ENCODE measurements at regions not wholly inside any gene's neighbourhood (a gene's known extent, or its start where the extent isn't known, plus 50 kb on each side); places are given as distances from the start of the nearest gene placed in this dataset.

DNA sequence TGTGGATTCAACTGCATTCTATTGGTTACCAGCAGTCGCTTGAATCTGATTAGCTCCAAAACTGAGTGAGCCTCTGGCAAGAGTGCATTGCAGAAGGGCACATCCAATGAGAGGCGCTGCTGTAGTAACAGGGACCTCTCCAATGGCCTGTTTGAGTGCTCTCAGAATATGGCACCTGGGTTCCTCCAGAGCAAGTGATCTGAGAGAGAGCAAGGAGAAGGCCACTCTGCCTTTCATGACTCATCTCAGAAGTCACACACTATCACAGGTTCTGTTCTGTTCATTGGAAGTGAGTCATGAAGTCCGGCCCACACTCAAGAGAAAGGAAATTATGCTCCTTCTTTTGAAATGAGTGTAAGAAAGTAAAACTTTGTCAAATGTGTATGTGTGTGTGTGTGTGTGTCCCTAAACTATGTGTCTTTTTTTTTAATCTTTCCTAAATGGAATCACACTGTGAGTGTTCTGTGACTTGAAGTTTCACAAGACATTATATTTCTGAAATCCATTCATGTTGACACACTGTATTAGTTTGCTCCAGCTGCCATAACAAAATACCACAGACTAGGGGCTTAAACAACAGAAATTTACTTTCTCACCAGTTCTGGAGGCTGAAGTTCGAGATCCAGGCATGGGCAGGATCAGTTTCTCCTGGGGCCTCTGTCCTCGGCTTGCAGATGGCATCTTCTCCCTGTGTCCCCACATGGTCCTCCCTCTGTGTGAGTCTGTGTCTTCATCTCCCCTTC is 138.3 kb upstream of the CDYL start:
- TF ChIP-seq, protein P1, sequence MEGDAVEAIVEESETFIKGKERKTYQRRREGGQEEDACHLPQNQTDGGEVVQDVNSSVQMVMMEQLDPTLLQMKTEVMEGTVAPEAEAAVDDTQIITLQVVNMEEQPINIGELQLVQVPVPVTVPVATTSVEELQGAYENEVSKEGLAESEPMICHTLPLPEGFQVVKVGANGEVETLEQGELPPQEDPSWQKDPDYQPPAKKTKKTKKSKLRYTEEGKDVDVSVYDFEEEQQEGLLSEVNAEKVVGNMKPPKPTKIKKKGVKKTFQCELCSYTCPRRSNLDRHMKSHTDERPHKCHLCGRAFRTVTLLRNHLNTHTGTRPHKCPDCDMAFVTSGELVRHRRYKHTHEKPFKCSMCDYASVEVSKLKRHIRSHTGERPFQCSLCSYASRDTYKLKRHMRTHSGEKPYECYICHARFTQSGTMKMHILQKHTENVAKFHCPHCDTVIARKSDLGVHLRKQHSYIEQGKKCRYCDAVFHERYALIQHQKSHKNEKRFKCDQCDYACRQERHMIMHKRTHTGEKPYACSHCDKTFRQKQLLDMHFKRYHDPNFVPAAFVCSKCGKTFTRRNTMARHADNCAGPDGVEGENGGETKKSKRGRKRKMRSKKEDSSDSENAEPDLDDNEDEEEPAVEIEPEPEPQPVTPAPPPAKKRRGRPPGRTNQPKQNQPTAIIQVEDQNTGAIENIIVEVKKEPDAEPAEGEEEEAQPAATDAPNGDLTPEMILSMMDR (conservative IDR thresholded peaks at IDR 0.05 in 1 of 2, IDR thresholded peaks at IDR 0.05 in 1 of 2; ENCODE audit: extremely low read depth in 1 of 2, insufficient read depth in 1 of 2, low read depth in 1 of 2, low read length in 2 of 2) = no peak
- no peak for TF ChIP-seq EZH2 (IDR thresholded peaks at IDR 0.05; ENCODE audit: borderline replicate concordance, low read length)
